GM21529 (cell line): ENCODE measurements at regions not wholly inside any gene's neighbourhood (a gene's known extent, or its start where the extent isn't known, plus 50 kb on each side); places are given as distances from the start of the nearest gene placed in this dataset.
"Not testable (repeated sequence)": the region's sequence is repeated elsewhere in the genome, so short reads cannot be mapped to it uniquely, and the experiment has no call there.

Experiments
- ATAC-seq: cut with Tn5 transposase; IDR thresholded peaks from one replicate; pipeline ENCODE4 v1.9.1; 2021; ENCODE audit not compliant: unreplicated experiment

- no peak for ATAC-seq
These were observed 325.7 kb downstream of the DCDC2C start for GRCh38 chr2:4029081-4029480.

GRCh38 chr2:4039896-4040295 is 336.5 kb downstream of the DCDC2C start:
- ATAC-seq = no peak

GRCh38 chr2:4047961-4048891 is 344.9 kb downstream of the DCDC2C start:
- ATAC-seq = no peak

- no peak for ATAC-seq
These were observed 346.1 kb downstream of the DCDC2C start for GRCh38 chr2:4049463-4049862.

GRCh38 chr2:4053769-4054493 is 350.6 kb downstream of the DCDC2C start:
- ATAC-seq = no peak

GRCh38 chr2:4066217-4066616 is 362.8 kb downstream of the DCDC2C start:
- ATAC-seq = no peak

GRCh38 chr2:4073026-4073569 is 369.7 kb downstream of the DCDC2C start:
- ATAC-seq = no peak

GRCh38 chr2:4077017-4077416 is 373.6 kb downstream of the DCDC2C start:
- ATAC-seq = no peak

- ATAC-seq = no peak
These were observed 381.8 kb downstream of the DCDC2C start for GRCh38 chr2:4085186-4085585.

- ATAC-seq = no peak
These were observed 387.6 kb downstream of the DCDC2C start for GRCh38 chr2:4090668-4091630.

GRCh38 chr2:4091869-4092268 is 388.5 kb downstream of the DCDC2C start:
- no peak for ATAC-seq

- no peak for ATAC-seq
These were observed 391.4 kb downstream of the DCDC2C start for GRCh38 chr2:4094743-4095142.

GRCh38 chr2:4096978-4097766 is 393.8 kb downstream of the DCDC2C start:
- no peak for ATAC-seq

- no peak for ATAC-seq
These were observed 394.8 kb downstream of the DCDC2C start for GRCh38 chr2:4098137-4098536.

- no peak for ATAC-seq
These were observed 398.6 kb downstream of the DCDC2C start for GRCh38 chr2:4101936-4102335.

GRCh38 chr2:4107179-4107578 is 403.8 kb downstream of the DCDC2C start:
- ATAC-seq = no peak

- no peak for ATAC-seq
These were observed 406.9 kb downstream of the DCDC2C start for GRCh38 chr2:4110273-4110672.

GRCh38 chr2:4115435-4115834 is 412.1 kb downstream of the DCDC2C start:
- not testable (repeated sequence) for ATAC-seq

GRCh38 chr2:4122726-4123125 is 419.4 kb downstream of the DCDC2C start:
- ATAC-seq = no peak

GRCh38 chr2:4130651-4131050 is 427.3 kb downstream of the DCDC2C start:
- no peak for ATAC-seq
